PC-3 (cell line): ENCODE measurements at regions not wholly inside any gene's neighbourhood (a gene's known extent, or its start where the extent isn't known, plus 50 kb on each side); places are given as distances from the start of the nearest gene placed in this dataset.

Experiments
- ATAC-seq: fragments of 200-7000 bp; cut with Tn5 transposase; 2 replicates; pipeline ENCODE4 v1.9.1; 2020; ENCODE audit warnings: mild to moderate bottlenecking, moderate library complexity
- BruUV-seq: library from RNA; stranded (reverse); fragments of 400-500 nt; replicated peaks from 2 replicates; lab custom pipeline; 2021; lab: Mats Ljungman, UMichigan
- CTCF ChIA-PET: fragments of 300-600 bp; sonication (Branson Sonifier 250); formaldehyde crosslinking; loops from one replicate; lab custom pipeline; 2022; ENCODE audit warnings: antibody characterized with exemption; lab: Charles Lee
- POLR2A ChIA-PET: fragments of 300-600 bp; sonication (Branson Sonifier 250); formaldehyde crosslinking; loops from one replicate; lab custom pipeline; 2022; ENCODE audit warnings: antibody characterized with exemption; ENCODE audit not compliant: unreplicated experiment; lab: Charles Lee
- DNase-seq: peaks from one replicate; pipeline ENCODE4 v3.0.0-alpha.2; 2015
- H2AFZ ChIP-seq: fragments of 300-600 bp; sonication (generic); 2 replicates; pipeline ENCODE4 v1.6.0; 2016; ENCODE audit warnings: antibody characterized with exemption, low read length
- H3F3A ChIP-seq: fragments of 300-600 bp; sonication (generic); one replicate; pipeline ENCODE4 v1.6.0; 2017; ENCODE audit warnings: antibody characterized with exemption, low read length, control low read depth, mild to moderate bottlenecking; ENCODE audit not compliant: unreplicated experiment
- H3K27ac ChIP-seq: fragments of 300-600 bp; sonication (generic); 2 replicates; pipeline ENCODE4 v1.5.1; 2016; ENCODE audit warnings: mild to moderate bottlenecking, low read length
- H3K27me3 ChIP-seq: fragments of 300-600 bp; sonication (generic); 2 replicates; pipeline ENCODE4 v1.6.1; 2016; ENCODE audit warnings: low read length, mixed read lengths
- H3K36me3 ChIP-seq: fragments of 300-600 bp; sonication (generic); 2 replicates; pipeline ENCODE4 v1.6.1; 2016; ENCODE audit warnings: low read depth, mixed run types, low read length, mixed read lengths
- H3K4me1 ChIP-seq: fragments of 300-600 bp; sonication (generic); 2 replicates; pipeline ENCODE4 v1.5.1; 2016; ENCODE audit warnings: low read length; ENCODE audit not compliant: insufficient read depth
- H3K4me2 ChIP-seq: fragments of 300-600 bp; sonication (generic); 2 replicates; pipeline ENCODE4 v1.6.0; 2016; ENCODE audit warnings: low read length
- H3K4me3 ChIP-seq: fragments of 300-600 bp; sonication (generic); 2 replicates; pipeline ENCODE4 v1.5.1; 2016; ENCODE audit warnings: mild to moderate bottlenecking, low read length, mixed read lengths
- H3K79me2 ChIP-seq: fragments of 300-600 bp; sonication (generic); 2 replicates; pipeline ENCODE4 v1.6.1; 2017; ENCODE audit warnings: low read length, mixed read lengths
- H3K9ac ChIP-seq: fragments of 300-600 bp; sonication (generic); 2 replicates; pipeline ENCODE4 v1.6.0; 2016; ENCODE audit warnings: mild to moderate bottlenecking, low read length
- H3K9me2 ChIP-seq: fragments of 300-600 bp; sonication (generic); replicated peaks from 2 replicates; pipeline ENCODE4 v1.6.1; 2016; ENCODE audit warnings: mixed run types, low read length, mixed read lengths
- H3K9me3 ChIP-seq: fragments of 300-600 bp; sonication (generic); 2 replicates; pipeline ENCODE4 v1.6.1; 2016; ENCODE audit warnings: low read length, mixed read lengths
- H4K20me1 ChIP-seq: fragments of 300-600 bp; sonication (generic); 2 replicates; pipeline ENCODE4 v1.6.1; 2016; ENCODE audit warnings: low read length, mixed read lengths
- EZH2 ChIP-seq: fragments of 300-600 bp; sonication (generic); IDR thresholded peaks from one replicate; pipeline ENCODE4 v1.6.1; 2017; ENCODE audit warnings: antibody characterized with exemption, mild to moderate bottlenecking, low read length; ENCODE audit not compliant: unreplicated experiment
- EZH2phosphoT487 ChIP-seq: fragments of 300-600 bp; sonication (generic); IDR thresholded peaks from 2 replicates; pipeline ENCODE4 v1.6.1; 2018; ENCODE audit warnings: mild to moderate bottlenecking, antibody characterized with exemption, low read length, borderline replicate concordance
- intact Hi-C: fragments of 100-400 bp; cut with micrococcal nuclease; formaldehyde crosslinking; loops from 2 replicates; pipeline ENCODE4 v1.9.0; 2023
- TF ChIP-seq, protein P1 (sequence below): fragments of 300-600 bp; sonication (generic); conservative IDR thresholded peaks from 2 replicates; pipeline ENCODE4 v1.5.1; 2017; ENCODE audit warnings: antibody characterized with exemption, low read depth, mild to moderate bottlenecking, low read length

GRCh38 chr7:113232885-113233284 lies 114.5 kb upstream of the SMIM30 start:
- TF ChIP-seq EZH2, result no peak
- TF ChIP-seq EZH2phosphoT487, result no peak
- TF ChIP-seq, protein P1, sequence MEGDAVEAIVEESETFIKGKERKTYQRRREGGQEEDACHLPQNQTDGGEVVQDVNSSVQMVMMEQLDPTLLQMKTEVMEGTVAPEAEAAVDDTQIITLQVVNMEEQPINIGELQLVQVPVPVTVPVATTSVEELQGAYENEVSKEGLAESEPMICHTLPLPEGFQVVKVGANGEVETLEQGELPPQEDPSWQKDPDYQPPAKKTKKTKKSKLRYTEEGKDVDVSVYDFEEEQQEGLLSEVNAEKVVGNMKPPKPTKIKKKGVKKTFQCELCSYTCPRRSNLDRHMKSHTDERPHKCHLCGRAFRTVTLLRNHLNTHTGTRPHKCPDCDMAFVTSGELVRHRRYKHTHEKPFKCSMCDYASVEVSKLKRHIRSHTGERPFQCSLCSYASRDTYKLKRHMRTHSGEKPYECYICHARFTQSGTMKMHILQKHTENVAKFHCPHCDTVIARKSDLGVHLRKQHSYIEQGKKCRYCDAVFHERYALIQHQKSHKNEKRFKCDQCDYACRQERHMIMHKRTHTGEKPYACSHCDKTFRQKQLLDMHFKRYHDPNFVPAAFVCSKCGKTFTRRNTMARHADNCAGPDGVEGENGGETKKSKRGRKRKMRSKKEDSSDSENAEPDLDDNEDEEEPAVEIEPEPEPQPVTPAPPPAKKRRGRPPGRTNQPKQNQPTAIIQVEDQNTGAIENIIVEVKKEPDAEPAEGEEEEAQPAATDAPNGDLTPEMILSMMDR, result no peak
- H3K4me1 ChIP-seq, result no peaks in the 10 kb centered on the region
- H3K4me2 ChIP-seq, result no peak overlapping the region
- H2AFZ ChIP-seq, result no peak overlapping the region
- H3K27me3 ChIP-seq, result no peaks in the 10 kb centered on the region
- H4K20me1 ChIP-seq, result no peaks in the 10 kb centered on the region
- H3K4me3 ChIP-seq, result no peak overlapping the region
- BruUV-seq, result no TSS peak
- ChIA-PET CTCF (no interaction called here), POLR2A (no interaction called here)
- no peaks in the 10 kb centered on the region for H3K9me3 ChIP-seq
- no peaks in the 10 kb centered on the region for H3K9me2 ChIP-seq
- H3K9ac ChIP-seq, result no peak overlapping the region
- DNase-seq, result no peak
- H3F3A ChIP-seq, result no peaks in the 10 kb centered on the region
- no peaks in the 10 kb centered on the region for H3K36me3 ChIP-seq
- ATAC-seq, result no peak
- H3K27ac ChIP-seq, result no peak overlapping the region
- H3K79me2 ChIP-seq, result no peaks in the 10 kb centered on the region
- intact Hi-C loops, result no loop called here

DNA sequence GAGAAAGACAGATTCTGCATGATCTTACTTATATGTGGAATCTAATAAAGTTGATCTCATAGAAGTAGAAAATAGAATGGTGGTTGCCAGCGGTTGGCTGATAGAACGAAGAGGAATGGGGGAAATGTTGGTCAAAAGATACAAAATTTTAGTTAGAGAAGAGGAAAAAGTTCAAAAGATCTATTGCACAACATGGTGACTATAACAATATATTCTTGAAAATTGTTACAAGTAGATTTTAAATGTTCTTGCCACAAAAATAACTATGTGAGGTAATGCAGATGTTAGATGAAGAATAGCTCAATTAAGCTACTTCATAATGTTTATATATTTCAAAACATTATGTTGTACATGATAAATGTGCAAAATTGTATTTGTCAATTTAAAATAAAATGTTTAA lies 112.3 kb upstream of the SMIM30 start:
- H3K79me2 ChIP-seq, result no peaks in the 10 kb centered on the region
- no peak overlapping the region for H3K9ac ChIP-seq
- H3K9me2 ChIP-seq, result no peaks in the 10 kb centered on the region
- H3K4me2 ChIP-seq, result no peak overlapping the region
- no peak for DNase-seq
- H3K36me3 ChIP-seq, result no peaks in the 10 kb centered on the region
- H3K4me3 ChIP-seq, result no peak overlapping the region
- BruUV-seq, result no TSS peak
- no peaks in the 10 kb centered on the region for H3K9me3 ChIP-seq
- no peak overlapping the region for H2AFZ ChIP-seq
- H3K27me3 ChIP-seq, result no peaks in the 10 kb centered on the region
- ChIA-PET CTCF (no interaction called here), POLR2A (no interaction called here)
- TF ChIP-seq EZH2, result no peak
- TF ChIP-seq EZH2phosphoT487, result no peak
- TF ChIP-seq, protein P1, result no peak
- H3K4me1 ChIP-seq, result no peaks in the 10 kb centered on the region
- no peaks in the 10 kb centered on the region for H4K20me1 ChIP-seq
- intact Hi-C loops, result no loop called here
- H3F3A ChIP-seq, result no peaks in the 10 kb centered on the region
- no peak for ATAC-seq
- H3K27ac ChIP-seq, result no peak overlapping the region

GRCh38 chr7:113217314-113217713 lies 99.0 kb upstream of the SMIM30 start:
- POLR2A ChIA-PET, result no interaction called here
- CTCF ChIA-PET, result no interaction called here
- H2AFZ ChIP-seq, result no peak overlapping the region

More at GRCh38 chr7:113217314-113217713, 99.0 kb upstream of the SMIM30 start:
- H3K27me3 ChIP-seq, result no peaks in the 10 kb centered on the region
- H3K4me3 ChIP-seq, result no peak overlapping the region
- no peaks in the 10 kb centered on the region for H3K4me1 ChIP-seq
- H3K36me3 ChIP-seq, result no peaks in the 10 kb centered on the region
- H3K27ac ChIP-seq, result no peak overlapping the region
- H3K9me2 ChIP-seq, result no peaks in the 10 kb centered on the region
- TF ChIP-seq, protein P1, result no peak
- no peak for TF ChIP-seq EZH2phosphoT487
- TF ChIP-seq EZH2, result no peak
- H3K79me2 ChIP-seq, result no peaks in the 10 kb centered on the region
- H4K20me1 ChIP-seq, result no peaks in the 10 kb centered on the region
- intact Hi-C loops, result no loop called here
- DNase-seq, result no peak
- H3K9ac ChIP-seq, result no peak overlapping the region
- no TSS peak for BruUV-seq
- no peaks in the 10 kb centered on the region for H3K9me3 ChIP-seq
- no peaks in the 10 kb centered on the region for H3F3A ChIP-seq
- ATAC-seq, result no peak
- no peak overlapping the region for H3K4me2 ChIP-seq
